GM19395 (cell line): ENCODE measurements at regions not wholly inside any gene's neighbourhood (a gene's known extent, or its start where the extent isn't known, plus 50 kb on each side); places are given as distances from the start of the nearest gene placed in this dataset.
"Not testable (repeated sequence)": the region's sequence is repeated elsewhere in the genome, so short reads cannot be mapped to it uniquely, and the experiment has no call there.

Experiments
- ATAC-seq: cut with Tn5 transposase; IDR thresholded peaks from one replicate; pipeline ENCODE4 v1.9.1; 2021; ENCODE audit warnings: mild to moderate bottlenecking, moderate library complexity; ENCODE audit not compliant: unreplicated experiment

DNA sequence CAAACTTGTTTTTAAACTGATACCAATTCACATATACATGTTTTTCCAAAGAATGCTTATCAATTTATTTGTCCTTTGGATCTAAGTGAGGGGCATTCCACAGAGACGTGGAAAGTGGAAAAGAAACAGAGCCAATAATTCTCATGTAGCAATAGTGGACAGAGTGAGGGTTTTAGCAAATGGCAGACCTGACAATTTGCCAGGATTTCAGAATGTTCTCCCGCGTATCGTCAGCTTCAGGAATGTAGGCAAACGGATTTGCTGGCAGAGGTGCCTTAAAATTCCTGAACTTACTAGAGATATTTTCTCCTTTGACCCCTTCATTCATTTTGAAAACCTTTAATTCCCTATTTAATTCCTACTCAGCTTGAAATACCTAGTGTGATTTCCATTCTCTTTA, 193.4 kb upstream of the CPHXL start:
- ATAC-seq = no peak

DNA sequence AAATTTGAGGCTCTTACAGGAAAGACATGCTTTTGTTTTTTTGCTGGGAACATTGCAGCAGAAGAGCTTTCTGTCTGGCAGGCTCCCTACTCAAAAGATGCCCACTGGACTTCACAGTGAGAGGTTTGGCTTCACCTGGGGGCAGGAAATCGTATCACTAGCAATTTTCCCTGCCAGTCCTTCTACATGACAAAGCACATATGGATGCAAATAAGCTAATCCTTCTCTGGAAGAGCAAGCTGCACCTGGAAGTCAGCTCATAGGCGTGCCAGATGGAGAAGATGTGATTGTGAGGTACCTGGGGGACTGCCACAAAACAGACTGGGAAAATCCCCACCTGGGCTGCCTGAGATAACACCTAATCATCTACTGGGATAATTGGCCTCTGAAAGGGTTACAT, 195.0 kb upstream of the CPHXL start:
- ATAC-seq = no peak

DNA sequence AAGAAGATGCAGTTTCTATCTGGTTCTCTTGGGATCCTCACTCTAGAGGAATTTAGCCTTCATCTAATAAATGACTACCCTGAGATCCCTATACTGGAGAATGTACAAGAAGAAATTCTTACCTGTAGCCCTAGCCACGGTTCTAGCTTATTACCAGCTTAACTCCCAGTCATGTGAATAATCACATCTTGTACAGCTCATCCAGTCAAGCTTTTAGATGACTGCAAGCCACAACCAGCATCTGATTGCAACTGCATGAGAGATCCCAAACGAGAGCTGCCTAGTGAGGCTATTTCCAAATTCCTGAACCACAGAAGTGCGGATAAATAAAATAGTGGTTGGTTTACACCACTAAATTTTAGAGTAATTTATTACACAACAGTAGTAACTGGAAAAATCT, 196.0 kb upstream of the CPHXL start:
- ATAC-seq = no peak

DNA sequence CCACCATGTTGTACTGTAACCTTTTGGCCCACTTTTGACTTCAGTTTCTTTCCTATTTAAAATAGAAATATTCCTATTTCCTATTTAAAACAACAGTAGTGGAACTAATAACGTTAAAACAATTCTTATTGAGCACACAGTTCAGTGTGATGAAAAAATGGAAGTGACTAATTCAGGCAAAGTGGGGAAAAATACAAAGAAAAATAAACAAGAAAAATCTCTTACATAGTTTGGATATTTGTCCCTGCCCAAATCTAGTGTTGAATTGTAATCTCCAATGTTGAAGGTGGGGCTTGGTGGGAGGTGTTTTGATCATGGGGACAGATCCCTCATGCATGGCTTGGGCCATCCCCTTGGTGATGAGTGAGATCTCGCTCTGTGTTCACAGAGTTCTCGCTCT, 198.1 kb upstream of the CPHXL start:
- no peak for ATAC-seq

DNA sequence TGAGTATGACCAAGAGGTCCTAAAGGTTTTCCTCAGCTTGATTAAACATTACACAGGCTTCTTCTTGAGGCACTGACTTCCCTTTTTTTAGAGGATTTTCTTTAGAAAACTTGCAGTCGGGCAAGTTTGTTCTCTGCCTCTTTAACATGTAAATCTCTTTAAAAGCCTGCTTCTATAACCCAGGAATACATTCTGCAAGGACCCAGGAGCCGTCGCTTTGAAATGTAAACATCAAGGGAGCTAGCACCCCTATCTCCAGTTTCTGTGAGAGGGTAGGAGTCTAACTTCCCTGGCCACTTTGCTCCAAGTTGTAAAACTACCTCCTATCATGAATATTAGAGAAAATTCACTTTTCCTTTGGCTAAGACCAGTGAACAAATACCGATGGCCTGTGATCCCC, 201.5 kb upstream of the CPHXL start:
- no peak for ATAC-seq

DNA sequence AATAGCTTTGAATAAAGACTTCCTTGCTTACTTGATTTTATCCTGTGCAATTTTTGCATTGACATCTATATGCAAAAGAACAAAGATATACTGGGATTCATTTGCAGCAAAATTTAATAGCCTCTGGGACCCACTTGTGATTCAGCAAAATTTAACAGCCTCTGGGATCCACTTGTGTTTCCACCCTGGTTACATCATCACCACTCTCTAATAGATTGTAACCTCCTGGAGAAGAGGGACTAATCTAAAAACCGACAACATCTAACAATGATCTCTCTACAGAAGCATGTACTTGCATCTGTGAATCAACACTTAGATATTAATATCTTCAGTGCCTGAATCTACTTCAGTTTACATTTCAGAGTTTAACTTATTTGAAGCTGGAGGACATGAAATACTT, 202.0 kb upstream of the CPHXL start:
- no peak for ATAC-seq

DNA sequence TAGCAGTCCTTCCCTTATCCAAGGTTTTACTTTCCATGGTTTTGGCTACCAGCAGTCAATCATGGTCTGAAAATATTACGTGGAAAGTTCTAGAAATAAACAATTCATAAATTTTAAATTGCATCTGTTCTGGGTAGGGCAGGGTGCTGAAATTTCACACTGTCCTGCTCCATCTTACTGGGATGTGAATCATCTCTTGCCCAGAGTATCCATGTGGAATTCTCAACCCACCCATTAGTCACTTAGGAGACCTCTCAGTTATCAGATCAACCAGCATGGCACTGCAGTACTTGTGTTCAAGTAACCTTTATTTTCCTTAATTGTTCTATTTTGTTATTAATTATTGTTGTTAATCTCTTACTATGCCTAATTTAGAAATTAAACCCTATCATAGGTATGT, 202.8 kb upstream of the CPHXL start:
- ATAC-seq = no peak

DNA sequence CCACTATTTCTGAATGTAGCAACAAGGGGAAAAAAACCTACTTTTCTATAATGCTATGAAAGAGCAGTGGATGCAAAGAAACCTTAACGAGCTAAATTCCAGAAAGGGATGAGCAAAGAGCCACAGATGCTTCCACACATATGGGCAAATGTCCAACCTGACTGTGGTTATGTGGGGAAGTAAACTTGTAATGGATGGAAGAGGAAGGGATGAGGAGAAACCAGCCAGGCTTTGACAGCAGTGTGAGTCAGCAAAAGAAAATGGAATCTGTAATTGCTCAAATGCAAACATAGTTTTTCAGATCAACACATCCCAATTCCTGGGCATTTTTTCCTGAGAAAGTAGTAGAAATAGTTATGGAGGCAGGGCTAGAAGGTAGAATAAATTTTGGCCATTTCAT, 204.8 kb upstream of the CPHXL start:
- no peak for ATAC-seq

DNA sequence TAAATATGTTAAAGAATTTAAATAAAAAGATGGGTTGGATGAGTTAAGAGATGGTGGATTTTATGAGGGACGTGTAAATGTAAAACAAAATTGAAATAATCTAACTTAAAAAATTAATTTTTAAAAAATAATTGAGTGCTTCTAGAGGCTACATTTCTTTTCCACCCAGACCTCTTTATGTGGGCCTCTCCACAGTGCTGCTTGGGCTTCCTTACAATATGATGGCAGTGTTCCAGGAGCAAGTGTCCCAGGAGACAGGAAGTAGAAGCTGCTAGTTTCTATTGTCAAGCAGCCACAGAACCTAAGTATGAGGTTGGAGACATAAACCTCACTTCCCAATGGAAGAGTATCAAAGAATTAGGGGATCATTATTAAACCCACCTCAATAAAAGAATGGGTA, 205.7 kb upstream of the CPHXL start:
- no peak for ATAC-seq

DNA sequence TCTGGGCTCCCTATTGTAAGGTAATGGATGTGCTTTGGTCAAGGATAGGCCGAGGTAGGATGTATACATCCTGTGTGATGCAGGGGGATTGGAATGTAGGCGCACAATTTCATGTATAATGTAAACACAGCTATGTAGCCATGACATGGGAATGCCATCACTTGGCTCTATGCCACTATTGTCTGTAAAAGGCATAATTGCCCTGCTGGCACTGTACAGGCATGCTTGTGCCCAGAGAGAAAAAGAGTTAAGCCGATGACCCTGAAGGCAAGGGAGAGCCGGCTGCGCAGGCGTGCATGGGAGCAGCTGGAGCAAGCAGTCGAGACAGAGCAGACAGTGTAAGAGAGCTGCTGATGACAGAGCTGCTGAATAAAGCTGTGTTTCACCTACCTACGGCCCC, 212.5 kb upstream of the CPHXL start:
- no peak for ATAC-seq

DNA sequence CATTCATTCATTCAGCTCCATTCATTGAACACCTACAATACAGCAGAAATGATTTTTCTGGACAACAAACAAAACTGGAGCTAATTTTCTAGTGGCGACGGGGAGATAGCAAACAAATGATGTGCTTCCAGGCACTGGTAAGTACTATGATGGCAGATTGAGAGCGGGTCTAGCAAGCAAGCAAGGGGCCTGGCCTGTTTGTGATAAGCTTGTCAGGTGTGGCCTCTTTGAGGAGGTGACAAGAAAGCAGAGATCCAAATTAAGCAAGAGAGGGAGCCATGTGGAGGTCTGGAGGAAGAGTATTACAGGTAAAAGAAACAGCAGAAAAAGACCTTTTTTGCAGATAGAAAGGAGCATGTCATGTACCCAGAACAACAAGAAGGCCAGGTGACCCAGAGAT, 216.1 kb upstream of the CPHXL start:
- no peak for ATAC-seq

DNA sequence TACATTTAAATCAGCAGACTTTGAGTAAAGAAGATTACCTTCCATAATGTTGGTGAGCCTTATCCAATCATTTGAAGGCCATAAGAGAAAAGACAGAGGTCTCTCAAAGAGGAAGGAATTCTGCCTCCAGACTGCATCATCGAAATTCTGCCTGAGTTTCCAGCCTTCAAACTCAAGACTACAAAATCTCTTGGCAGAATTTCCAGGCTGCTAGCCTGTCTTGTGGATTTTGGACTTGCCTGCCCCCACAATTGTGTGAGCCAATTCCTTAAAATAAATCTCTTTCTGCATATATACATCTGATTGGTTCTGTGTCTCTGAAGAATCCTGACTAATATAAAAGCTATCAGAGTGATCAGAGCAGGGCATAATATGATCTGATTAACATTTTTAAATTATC, 216.6 kb upstream of the CPHXL start:
- ATAC-seq = no peak

DNA sequence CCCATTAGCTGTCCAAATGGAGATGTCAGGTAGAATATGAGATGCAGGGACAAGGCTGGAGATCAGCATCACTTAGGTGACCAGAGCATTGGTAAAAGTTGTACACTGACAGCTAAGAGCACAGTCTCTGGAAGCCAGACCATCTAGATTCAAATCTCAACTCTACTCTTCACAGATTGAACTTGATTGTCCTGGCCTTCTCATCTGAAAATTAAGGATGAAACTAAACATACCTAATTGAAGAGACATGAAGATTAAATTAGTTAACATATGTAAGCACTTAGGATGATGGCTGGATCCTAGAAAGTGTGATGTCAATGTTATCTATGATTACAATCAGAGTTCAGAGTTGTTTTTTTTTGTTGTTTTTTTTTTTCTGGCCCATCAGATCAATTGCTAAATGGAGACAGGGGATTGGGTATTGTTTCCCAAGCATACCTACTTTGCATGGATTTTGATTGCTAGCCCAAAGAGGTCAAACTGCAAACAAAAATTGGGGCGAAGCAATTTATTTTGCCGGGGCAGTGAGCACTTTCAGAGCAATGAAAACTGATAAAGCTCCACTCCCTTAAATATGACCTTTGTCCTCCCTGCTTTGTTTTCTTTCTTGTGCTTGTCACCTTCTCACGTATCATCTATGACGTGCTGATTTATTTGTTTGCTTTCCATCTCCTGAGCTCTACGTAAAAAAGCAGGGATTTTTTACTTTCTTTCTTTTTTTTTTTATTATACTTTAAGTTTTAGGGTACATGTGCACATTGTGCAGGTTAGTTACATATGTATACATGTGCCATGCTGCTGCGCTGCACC, 217.6 kb upstream of the CPHXL start:
- ATAC-seq = no peak

DNA sequence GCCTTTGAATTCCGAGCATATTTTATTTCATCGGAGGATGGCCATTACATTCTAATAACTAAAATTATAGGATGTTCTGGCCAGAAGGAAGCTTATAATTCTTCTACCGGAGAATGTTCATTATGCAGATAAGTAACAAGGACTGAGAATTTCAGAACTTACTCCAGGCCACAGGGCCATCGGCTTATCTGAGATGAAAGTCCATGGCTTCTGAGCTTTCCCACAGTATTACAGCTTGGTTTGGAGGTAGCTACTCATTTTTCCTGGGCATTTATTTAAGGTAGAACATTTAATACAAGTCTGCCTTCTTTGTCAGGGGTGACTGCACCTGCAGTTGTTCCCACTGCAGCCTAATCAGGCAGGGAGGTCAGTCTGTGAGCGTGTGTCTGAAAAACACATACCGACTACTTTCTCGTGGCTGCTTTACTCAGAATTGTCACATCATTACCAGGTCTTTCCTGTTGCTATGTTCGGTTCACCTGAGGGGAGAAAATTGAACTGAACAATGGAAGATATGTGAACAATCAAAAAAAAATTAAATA, 219.7 kb upstream of the CPHXL start:
- ATAC-seq = no peak

DNA sequence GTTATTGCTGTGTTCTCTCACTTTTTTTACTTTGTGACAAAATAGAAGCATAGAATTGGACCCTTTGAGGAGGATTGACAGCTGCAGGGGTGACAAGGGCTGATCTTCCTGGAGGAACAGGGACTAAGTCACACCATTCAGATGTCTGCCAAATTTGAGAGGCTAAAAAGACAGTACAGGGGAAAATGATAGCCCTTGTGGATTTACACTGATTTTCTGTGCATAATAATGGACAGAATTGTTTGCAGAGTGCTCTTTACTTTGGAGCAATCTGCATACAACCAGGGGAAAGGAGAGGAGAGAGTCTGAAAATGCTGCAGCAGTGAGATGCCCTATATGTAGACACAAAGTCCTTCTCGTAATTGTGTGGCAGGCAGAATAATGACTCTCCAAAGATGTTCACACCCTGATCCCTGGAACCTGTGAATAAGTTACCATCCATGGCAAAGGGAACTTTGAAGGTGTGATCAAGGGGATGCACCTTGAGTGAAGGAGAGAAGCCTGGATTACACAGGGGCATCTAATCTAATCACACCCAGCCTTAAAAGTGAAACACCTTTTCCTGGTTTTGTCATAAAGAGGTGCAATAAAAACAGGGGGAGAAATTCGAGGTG, 221.4 kb upstream of the CPHXL start:
- ATAC-seq = no peak

DNA sequence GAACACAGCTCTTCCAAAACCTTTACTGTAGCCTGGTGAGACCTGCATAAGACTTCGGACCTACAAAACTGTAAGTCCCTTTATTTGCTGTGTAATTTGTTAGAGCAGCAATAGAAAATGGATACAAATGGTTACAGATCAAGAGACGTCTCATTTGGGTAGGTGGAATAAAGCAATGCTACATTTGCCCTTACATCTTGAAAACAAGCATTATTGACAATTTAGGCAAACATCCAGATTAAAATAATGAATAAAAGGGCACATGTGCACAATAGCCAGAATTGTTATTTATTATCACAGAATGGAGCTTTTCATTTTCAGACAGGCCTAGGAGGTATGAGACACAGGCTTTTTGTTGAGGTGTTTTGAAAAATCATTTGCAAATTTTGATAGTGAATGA, 222.2 kb upstream of the CPHXL start:
- ATAC-seq = no peak

DNA sequence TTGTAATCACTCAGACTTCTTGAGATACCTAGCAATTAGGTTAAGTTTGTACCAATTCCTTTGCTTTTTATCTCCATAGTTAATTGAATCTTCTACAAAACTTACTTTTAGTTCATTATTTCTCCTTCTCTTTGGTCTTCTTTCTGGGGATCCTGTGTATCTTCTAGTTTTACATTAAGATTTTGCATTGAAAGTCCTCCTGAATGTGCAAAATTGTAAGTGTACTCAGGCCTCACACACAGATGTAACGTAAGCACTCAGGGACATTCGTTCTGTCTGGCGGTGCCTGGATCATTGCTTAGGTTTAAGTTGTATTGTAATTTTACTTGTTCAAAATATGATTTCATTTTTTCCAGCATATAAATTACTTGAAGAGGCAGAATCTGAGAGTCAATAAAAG, 222.6 kb upstream of the CPHXL start:
- no peak for ATAC-seq

DNA sequence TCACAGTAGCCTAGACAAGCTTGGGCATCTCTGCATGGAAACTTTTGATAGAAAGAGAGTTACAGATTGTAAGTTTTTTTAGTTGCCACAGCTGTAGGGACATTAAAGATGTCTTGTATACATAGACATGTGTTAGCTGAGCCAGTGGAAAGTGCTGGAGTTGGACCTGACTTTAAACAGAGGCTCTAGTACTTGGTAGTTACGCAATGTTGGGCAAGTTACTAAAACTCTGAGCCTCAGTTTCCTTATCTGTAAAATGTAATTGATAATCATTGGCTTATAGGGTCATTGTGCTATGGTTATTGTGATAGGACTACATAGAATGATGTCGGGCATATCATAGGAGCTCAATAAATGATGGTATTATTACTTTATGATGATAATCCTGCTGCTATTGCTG, 225.8 kb upstream of the CPHXL start:
- no peak for ATAC-seq

DNA sequence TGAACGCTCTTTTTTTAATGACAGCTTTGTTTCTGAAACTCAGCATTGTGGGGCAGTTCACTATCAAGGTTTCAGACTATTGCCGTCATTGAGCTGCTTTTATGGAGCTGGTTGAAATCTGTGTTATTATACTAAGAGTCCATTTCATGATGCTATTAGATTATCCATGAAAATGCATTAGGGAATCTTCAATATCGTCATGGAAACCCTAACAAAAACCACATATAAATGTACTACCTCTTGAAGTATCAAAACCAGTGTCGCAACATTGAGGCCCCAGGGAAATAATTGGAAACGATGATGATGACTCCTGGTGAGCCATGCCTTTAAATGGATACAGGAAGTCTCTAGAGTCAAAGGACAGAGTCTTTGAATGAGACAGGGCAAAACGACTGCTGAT, 231.6 kb upstream of the CPHXL start:
- no peak for ATAC-seq

DNA sequence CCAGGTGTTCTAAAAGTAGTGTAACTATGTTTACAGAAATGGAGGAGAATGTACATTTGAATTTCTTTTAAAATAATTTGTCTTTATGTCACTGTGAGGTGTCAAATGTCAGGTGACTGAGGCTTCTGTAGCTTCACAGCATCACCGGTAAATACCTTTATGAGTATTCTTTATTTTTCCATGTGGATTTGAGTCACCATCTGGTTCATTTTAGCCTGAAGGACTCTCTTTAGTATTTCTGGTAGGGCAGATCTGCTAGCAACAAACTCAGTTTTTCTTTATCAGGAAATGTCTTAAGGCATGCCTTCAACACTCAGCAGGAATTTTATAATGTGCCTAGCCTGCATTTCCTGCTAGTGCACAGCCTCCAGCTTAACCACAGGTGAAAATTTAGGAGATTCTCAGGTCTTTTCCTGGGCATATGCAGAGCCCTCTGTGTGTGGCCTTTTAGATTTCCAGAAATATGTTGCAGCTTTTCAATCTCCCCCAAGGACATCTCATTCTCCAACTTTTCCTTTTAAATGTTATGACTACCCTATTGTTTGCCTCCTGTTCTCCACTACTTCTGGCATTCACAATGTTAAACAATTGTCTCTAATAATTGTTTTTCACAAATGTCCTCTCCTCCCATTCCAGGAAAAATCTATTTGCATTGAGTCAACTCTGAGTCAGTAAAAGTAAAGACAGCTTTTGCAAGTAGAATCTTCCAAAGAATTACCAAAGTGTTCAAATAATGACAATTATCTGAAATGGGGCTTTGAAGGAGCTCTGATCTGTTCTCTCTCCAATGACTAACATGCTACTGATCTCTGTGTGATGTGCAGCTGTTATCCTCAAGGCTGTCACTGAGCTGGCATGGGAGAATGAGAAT, 239.4 kb upstream of the CPHXL start:
- no peak for ATAC-seq

DNA sequence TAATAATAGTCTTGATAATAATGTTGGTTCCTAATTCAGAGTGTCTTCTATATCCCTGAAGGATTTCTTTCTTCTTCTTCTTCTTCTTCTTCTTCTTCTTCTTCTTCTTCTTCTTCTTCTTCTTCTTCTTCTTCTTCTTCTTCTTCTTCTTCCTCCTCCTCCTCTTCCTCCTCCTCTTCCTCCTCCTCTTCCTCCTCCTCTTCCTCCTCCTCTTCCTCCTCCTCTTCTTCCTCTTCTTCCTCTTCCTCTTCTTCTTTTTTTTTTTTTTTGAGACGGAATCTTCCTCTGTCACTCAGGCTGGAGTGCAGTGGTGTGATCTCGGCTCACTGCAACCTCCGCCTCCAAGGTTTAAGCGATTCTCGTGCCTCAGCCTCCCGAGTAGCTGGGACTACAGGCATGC, 242.8 kb upstream of the CPHXL start:
- ATAC-seq = not testable (repeated sequence)

DNA sequence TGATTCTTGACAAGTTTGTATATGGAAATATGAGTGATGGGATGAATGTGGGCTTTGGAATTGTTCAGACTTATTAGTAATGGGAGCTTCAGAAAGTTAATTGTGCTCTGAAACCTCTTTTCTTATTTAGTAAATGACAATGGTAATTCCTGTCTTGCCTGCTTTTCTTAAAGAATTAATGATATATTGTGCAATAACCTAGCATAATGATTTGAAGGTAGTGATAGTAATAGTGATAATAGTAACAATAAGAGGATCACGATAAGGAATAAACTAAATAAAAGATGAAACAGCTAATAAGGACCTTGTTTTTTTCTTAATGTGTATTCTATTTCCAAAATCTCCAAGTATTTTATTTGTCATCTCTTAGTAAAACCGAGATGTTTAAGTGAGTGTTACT, 245.0 kb upstream of the CPHXL start:
- ATAC-seq = no peak
